GM12878 (cell line): ENCODE measurements at regions not wholly inside any gene's neighbourhood (a gene's known extent, or its start where the extent isn't known, plus 50 kb on each side); places are given as distances from the start of the nearest gene placed in this dataset.

Experiments
- ATAC-seq: fragments of 200-7000 bp; cut with Tn5 transposase; 3 replicates; pipeline ENCODE4 v1.9.1; 2020; ENCODE audit warnings: mild to moderate bottlenecking, moderate library complexity
- BruUV-seq: library from RNA; stranded (reverse); fragments of 400-500 nt; replicated peaks from 2 replicates; lab custom pipeline; 2021; lab: Mats Ljungman, UMichigan
- CTCF ChIA-PET: fragments of 300-600 bp; sonication (Branson Sonifier 250); formaldehyde crosslinking; extraction: SDS; loops from one replicate; lab custom pipeline; 2021; ENCODE audit warnings: inconsistent platforms; lab: Yijun Ruan, JAX
- POLR2A ChIA-PET: fragments of 350-600 bp; formaldehyde crosslinking; extraction: SDS; loops from one replicate; lab custom pipeline; 2021; ENCODE audit warnings: inconsistent platforms; lab: Charles Lee
- RAD21 ChIA-PET: fragments of 300-600 bp; sonication (Branson Sonifier 250); formaldehyde crosslinking; loops from one replicate; lab custom pipeline; 2023; ENCODE audit warnings: antibody characterized with exemption; ENCODE audit not compliant: unreplicated experiment; lab: Charles Lee
- SMC1A ChIA-PET: fragments of 300-600 bp; sonication (Branson Sonifier 250); formaldehyde crosslinking; loops from one replicate; lab custom pipeline; 2023; ENCODE audit not compliant: unreplicated experiment, uncharacterized antibody; lab: Charles Lee
- DNase-seq: peaks from one replicate; pipeline ENCODE4 v3.0.0-alpha.2; 2011; ENCODE audit warnings: low read depth, low spot score
- FAIRE-seq: peaks from 3 replicates; lab custom pipeline; 2011; peaks lifted over from hg19 to GRCh38; lab: Jason Lieb, UNC
- H2AFZ ChIP-seq: 2 replicates; pipeline ENCODE4 v1.6.0; 2011; ENCODE audit warnings: low read depth, low read length, control low read depth; ENCODE audit not compliant: control insufficient read depth
- H3K27ac ChIP-seq: 2 replicates; pipeline ENCODE4 v1.5.1; 2011; ENCODE audit warnings: control low read depth; ENCODE audit not compliant: control insufficient read depth, insufficient read depth
- H3K27me3 ChIP-seq, 2 experiments: replicated peaks in 1 of 2; 2 replicates each; pipeline versions ENCODE4 v1.6.0 to v1.6.1; 2011; ENCODE audit warnings: low read length in 1 of 2; ENCODE audit not compliant: control insufficient read depth in 2 of 2, insufficient read depth in 2 of 2
- H3K36me3 ChIP-seq, 2 experiments: 2 replicates each; pipeline ENCODE4 v1.5.1; 2011; ENCODE audit warnings: low read length in 1 of 2; ENCODE audit not compliant: control insufficient read depth in 2 of 2, insufficient read depth in 2 of 2
- H3K4me1 ChIP-seq: 2 replicates; pipeline ENCODE4 v1.6.1; 2011; ENCODE audit warnings: mild to moderate bottlenecking, low read length, moderate library complexity, mixed read lengths; ENCODE audit not compliant: control insufficient read depth, insufficient read depth
- H3K4me2 ChIP-seq: 2 replicates; pipeline ENCODE4 v1.6.0; 2011; ENCODE audit warnings: control low read depth; ENCODE audit not compliant: control insufficient read depth, insufficient read depth
- H3K4me3 ChIP-seq: fragments of 200-600 bp; sonication (generic); 2 replicates; pipeline ENCODE4 v1.5.1; 2016
- H3K79me2 ChIP-seq: 2 replicates; pipeline ENCODE4 v1.6.0; 2011; ENCODE audit warnings: low read length; ENCODE audit not compliant: control insufficient read depth, insufficient read depth
- H3K9ac ChIP-seq: 2 replicates; pipeline ENCODE4 v1.8.0; 2011; ENCODE audit warnings: low read length, control low read depth, mixed read lengths; ENCODE audit not compliant: control insufficient read depth, insufficient read depth
- H3K9me3 ChIP-seq: replicated peaks from 3 replicates; pipeline ENCODE4 v1.5.1; 2011; ENCODE audit warnings: mild to moderate bottlenecking, low read length; ENCODE audit not compliant: control insufficient read depth, insufficient read depth
- H4K20me1 ChIP-seq: 2 replicates; pipeline ENCODE4 v1.6.0; 2011; ENCODE audit not compliant: control insufficient read depth, insufficient read depth
- ASH2L ChIP-seq: fragments of 300-600, 200-600 bp; sonication (generic); IDR thresholded peaks from 2 replicates; pipeline ENCODE4 v1.6.1; 2017; ENCODE audit warnings: low read depth, mild to moderate bottlenecking, borderline replicate concordance
- BCL11A ChIP-seq: IDR thresholded peaks from 2 replicates; pipeline ENCODE4 v1.6.1; 2011; ENCODE audit warnings: low read depth, low read length
- BMI1 ChIP-seq: fragments of 450-650 bp; IDR thresholded peaks from 2 replicates; pipeline ENCODE4 v1.6.1; 2016; ENCODE audit warnings: mild to moderate bottlenecking, moderate library complexity, borderline replicate concordance
- E2F8 ChIP-seq: fragments of 450-650 bp; IDR thresholded peaks from 2 replicates; pipeline ENCODE4 v1.6.1; 2018; ENCODE audit warnings: mild to moderate bottlenecking, low read depth, moderate library complexity; ENCODE audit not compliant: partially characterized antibody
- FOXM1 ChIP-seq: IDR thresholded peaks from 2 replicates; pipeline ENCODE4 v1.6.1; 2012; ENCODE audit warnings: low read depth, mild to moderate bottlenecking, inconsistent platforms, low read length, moderate library complexity
- HDAC2 ChIP-seq: fragments of 200-600 bp; sonication (generic); IDR thresholded peaks from 2 replicates; pipeline ENCODE4 v1.6.1; 2017
- HDGF ChIP-seq: fragments of 450-650 bp; IDR thresholded peaks from 2 replicates; pipeline ENCODE4 v1.6.1; 2016; ENCODE audit warnings: antibody characterized with exemption
- SPI1 ChIP-seq: IDR thresholded peaks from 2 replicates; pipeline ENCODE4 v1.6.1; 2011; ENCODE audit warnings: low read depth, mild to moderate bottlenecking, low read length, moderate library complexity, borderline replicate concordance; ENCODE audit not compliant: insufficient read depth
- WGBS: methylation state at CpG from one replicate; pipeline ENCODE4 v1.1.6; 2016; ENCODE audit warnings: low lambda C conversion rate; ENCODE audit not compliant: insufficient replicate concordance, insufficient coverage; ENCODE audit errors: missing lambda C conversion rate; 5-methylcytosine and 5-hydroxymethylcytosine counted together
- in situ Hi-C: fragments of 300-500 bp; cut with MboI; formaldehyde crosslinking; loops from 9 replicates; pipeline ENCODE4 v1.14.3; 2018; ENCODE audit warnings: mixed read lengths
- intact Hi-C: fragments of 100-400 bp; cut with micrococcal nuclease; formaldehyde crosslinking; loops from one replicate; pipeline ENCODE4 v1.14.2; 2022; ENCODE audit not compliant: unreplicated experiment
- TF ChIP-seq, protein P1 (sequence below): fragments of 450-650 bp; IDR thresholded peaks from 2 replicates; pipeline ENCODE4 v1.6.1; 2016; ENCODE audit warnings: mild to moderate bottlenecking, moderate library complexity, borderline replicate concordance
- TF ChIP-seq, protein P2 (sequence below): IDR thresholded peaks from 2 replicates; pipeline ENCODE4 v1.6.1; 2012; ENCODE audit warnings: improper control_type of control experiment, low read depth, low read length; ENCODE audit not compliant: insufficient replicate concordance

DNA sequence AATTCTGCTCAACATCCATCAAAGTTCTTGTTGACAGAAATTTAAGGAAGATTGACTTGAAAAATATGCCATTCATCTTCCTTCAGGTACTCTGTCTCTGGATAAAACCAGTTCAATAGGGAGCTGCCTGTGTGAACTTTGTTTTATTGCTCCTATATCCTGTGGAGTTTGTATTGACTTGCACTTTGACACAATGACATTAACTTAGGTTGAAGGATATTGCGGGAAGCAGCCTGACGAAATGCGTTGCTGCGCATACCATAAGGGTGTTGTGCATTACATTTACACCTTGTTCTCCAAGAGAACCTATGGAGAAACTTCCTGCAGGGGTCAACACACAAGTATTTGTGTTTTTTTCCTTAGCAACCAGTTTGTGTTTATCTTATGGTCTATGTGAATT is 185.4 kb upstream of the GRIK2 start (continued):
- TF ChIP-seq, protein P1, sequence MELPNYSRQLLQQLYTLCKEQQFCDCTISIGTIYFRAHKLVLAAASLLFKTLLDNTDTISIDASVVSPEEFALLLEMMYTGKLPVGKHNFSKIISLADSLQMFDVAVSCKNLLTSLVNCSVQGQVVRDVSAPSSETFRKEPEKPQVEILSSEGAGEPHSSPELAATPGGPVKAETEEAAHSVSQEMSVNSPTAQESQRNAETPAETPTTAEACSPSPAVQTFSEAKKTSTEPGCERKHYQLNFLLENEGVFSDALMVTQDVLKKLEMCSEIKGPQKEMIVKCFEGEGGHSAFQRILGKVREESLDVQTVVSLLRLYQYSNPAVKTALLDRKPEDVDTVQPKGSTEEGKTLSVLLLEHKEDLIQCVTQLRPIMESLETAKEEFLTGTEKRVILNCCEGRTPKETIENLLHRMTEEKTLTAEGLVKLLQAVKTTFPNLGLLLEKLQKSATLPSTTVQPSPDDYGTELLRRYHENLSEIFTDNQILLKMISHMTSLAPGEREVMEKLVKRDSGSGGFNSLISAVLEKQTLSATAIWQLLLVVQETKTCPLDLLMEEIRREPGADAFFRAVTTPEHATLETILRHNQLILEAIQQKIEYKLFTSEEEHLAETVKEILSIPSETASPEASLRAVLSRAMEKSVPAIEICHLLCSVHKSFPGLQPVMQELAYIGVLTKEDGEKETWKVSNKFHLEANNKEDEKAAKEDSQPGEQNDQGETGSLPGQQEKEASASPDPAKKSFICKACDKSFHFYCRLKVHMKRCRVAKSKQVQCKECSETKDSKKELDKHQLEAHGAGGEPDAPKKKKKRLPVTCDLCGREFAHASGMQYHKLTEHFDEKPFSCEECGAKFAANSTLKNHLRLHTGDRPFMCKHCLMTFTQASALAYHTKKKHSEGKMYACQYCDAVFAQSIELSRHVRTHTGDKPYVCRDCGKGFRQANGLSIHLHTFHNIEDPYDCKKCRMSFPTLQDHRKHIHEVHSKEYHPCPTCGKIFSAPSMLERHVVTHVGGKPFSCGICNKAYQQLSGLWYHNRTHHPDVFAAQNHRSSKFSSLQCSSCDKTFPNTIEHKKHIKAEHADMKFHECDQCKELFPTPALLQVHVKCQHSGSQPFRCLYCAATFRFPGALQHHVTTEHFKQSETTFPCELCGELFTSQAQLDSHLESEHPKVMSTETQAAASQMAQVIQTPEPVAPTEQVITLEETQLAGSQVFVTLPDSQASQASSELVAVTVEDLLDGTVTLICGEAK = no peak
- TF ChIP-seq BMI1 = no peak
- no peak for TF ChIP-seq BCL11A
- TF ChIP-seq HDGF = no peak

GRCh38 chr6:101212640-101213039 is 180.9 kb upstream of the GRIK2 start:
- H3K27me3 ChIP-seq = no peaks in the 10 kb centered on the region
- WGBS = 9% methylated on average over 4 of the region's 4 CpGs
- H3K79me2 ChIP-seq = no peaks in the 10 kb centered on the region
- H3K9ac ChIP-seq = no peak overlapping the region
- no peak overlapping the region for H2AFZ ChIP-seq
- H3K36me3 ChIP-seq = no peaks in the 10 kb centered on the region
- intact Hi-C loops (no loop called here), in situ Hi-C loops (no loop called here)
- H4K20me1 ChIP-seq = no peaks in the 10 kb centered on the region
- no peak overlapping the region for H3K4me2 ChIP-seq
- H3K9me3 ChIP-seq = no peaks in the 10 kb centered on the region
- ChIA-PET CTCF (no interaction called here), SMC1A (no interaction called here), RAD21 (no interaction called here), POLR2A (no interaction called here)
- no TSS peak for BruUV-seq
- H3K4me1 ChIP-seq = no peaks in the 10 kb centered on the region
- no peak for DNase-seq
- no peak for FAIRE-seq
- H3K27ac ChIP-seq = no peak overlapping the region
- no peak for ATAC-seq
- H3K4me3 ChIP-seq = no peak overlapping the region
- TF ChIP-seq, protein P2, sequence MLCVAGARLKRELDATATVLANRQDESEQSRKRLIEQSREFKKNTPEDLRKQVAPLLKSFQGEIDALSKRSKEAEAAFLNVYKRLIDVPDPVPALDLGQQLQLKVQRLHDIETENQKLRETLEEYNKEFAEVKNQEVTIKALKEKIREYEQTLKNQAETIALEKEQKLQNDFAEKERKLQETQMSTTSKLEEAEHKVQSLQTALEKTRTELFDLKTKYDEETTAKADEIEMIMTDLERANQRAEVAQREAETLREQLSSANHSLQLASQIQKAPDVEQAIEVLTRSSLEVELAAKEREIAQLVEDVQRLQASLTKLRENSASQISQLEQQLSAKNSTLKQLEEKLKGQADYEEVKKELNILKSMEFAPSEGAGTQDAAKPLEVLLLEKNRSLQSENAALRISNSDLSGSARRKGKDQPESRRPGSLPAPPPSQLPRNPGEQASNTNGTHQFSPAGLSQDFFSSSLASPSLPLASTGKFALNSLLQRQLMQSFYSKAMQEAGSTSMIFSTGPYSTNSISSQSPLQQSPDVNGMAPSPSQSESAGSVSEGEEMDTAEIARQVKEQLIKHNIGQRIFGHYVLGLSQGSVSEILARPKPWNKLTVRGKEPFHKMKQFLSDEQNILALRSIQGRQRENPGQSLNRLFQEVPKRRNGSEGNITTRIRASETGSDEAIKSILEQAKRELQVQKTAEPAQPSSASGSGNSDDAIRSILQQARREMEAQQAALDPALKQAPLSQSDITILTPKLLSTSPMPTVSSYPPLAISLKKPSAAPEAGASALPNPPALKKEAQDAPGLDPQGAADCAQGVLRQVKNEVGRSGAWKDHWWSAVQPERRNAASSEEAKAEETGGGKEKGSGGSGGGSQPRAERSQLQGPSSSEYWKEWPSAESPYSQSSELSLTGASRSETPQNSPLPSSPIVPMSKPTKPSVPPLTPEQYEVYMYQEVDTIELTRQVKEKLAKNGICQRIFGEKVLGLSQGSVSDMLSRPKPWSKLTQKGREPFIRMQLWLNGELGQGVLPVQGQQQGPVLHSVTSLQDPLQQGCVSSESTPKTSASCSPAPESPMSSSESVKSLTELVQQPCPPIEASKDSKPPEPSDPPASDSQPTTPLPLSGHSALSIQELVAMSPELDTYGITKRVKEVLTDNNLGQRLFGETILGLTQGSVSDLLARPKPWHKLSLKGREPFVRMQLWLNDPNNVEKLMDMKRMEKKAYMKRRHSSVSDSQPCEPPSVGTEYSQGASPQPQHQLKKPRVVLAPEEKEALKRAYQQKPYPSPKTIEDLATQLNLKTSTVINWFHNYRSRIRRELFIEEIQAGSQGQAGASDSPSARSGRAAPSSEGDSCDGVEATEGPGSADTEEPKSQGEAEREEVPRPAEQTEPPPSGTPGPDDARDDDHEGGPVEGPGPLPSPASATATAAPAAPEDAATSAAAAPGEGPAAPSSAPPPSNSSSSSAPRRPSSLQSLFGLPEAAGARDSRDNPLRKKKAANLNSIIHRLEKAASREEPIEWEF = no peak
- no peak for TF ChIP-seq SPI1
- no peak for TF ChIP-seq ASH2L
- TF ChIP-seq E2F8 = no peak
- no peak for TF ChIP-seq HDAC2
- no peak for TF ChIP-seq FOXM1
